H1 (cell line): ENCODE measurements at regions not wholly inside any gene's neighbourhood (a gene's known extent, or its start where the extent isn't known, plus 50 kb on each side); places are given as distances from the start of the nearest gene placed in this dataset.

Source experiments
- CREB1 ChIP-seq: IDR thresholded peaks from 2 replicates; pipeline ENCODE4 v1.6.1; 2012; ENCODE audit warnings: inconsistent platforms
- KDM5A ChIP-seq: fragments of 200-600 bp; IDR thresholded peaks from 2 replicates; pipeline ENCODE4 v1.7.1; 2012; ENCODE audit warnings: mild to moderate bottlenecking, low read length, inconsistent platforms, mixed read lengths
- RNF2 ChIP-seq: fragments of 200-900, 300-1000 bp; sonication (generic); IDR thresholded peaks from 2 replicates; pipeline ENCODE4 v1.7.1; 2016; ENCODE audit warnings: borderline replicate concordance, low read depth, mild to moderate bottlenecking, antibody characterized with exemption, low read length; ENCODE audit not compliant: poor library complexity, severe bottlenecking; ENCODE audit errors: missing control alignments
- SIX5 ChIP-seq: IDR thresholded peaks from 2 replicates; pipeline ENCODE4 v1.6.1; 2011; ENCODE audit warnings: mild to moderate bottlenecking, low read depth, low read length
- TF ChIP-seq, protein P1 (sequence below): fragments of 300-600 bp; sonication (generic); IDR thresholded peaks from 2 replicates; pipeline ENCODE4 v1.7.1; 2012; ENCODE audit warnings: low read length, moderate library complexity, mild to moderate bottlenecking, inconsistent platforms; ENCODE audit not compliant: insufficient replicate concordance

DNA sequence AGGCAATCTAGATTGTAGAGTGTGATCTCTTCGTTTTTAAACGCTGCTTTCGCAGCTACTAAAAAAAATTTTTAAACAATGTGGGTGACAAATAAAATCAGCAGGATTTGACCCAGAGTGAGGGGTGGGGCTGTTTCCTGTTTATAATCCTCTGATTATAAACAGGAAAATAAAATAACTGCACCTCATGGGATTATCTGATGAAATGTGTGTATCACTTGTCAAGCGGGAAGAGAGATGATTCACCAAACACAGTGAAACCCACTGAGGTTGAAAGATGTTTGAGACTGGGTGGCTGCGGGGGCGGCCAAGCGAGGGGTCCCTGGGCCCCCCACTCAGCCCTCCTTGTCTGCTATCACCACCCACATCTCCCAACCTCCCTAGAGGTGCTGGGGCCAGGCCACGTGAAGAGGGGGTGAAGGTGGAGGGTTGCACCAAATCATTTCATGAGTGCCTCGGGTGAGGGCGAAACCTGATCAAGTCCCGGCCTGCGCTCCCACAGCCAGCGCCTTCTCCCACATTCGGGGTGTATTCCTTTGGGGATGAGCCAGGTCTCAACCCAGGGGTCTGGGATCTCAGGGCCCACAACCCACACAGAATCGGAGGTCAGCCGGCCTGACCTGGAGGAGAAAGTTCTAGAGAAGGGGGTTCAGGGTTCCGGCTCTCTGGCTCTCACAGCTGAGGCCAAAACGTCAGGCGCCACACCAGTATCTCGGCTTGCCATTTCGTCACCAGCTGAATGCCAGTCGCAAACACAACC is 212.5 kb downstream of the BMP7 start (continued):
- TF ChIP-seq, protein P1, sequence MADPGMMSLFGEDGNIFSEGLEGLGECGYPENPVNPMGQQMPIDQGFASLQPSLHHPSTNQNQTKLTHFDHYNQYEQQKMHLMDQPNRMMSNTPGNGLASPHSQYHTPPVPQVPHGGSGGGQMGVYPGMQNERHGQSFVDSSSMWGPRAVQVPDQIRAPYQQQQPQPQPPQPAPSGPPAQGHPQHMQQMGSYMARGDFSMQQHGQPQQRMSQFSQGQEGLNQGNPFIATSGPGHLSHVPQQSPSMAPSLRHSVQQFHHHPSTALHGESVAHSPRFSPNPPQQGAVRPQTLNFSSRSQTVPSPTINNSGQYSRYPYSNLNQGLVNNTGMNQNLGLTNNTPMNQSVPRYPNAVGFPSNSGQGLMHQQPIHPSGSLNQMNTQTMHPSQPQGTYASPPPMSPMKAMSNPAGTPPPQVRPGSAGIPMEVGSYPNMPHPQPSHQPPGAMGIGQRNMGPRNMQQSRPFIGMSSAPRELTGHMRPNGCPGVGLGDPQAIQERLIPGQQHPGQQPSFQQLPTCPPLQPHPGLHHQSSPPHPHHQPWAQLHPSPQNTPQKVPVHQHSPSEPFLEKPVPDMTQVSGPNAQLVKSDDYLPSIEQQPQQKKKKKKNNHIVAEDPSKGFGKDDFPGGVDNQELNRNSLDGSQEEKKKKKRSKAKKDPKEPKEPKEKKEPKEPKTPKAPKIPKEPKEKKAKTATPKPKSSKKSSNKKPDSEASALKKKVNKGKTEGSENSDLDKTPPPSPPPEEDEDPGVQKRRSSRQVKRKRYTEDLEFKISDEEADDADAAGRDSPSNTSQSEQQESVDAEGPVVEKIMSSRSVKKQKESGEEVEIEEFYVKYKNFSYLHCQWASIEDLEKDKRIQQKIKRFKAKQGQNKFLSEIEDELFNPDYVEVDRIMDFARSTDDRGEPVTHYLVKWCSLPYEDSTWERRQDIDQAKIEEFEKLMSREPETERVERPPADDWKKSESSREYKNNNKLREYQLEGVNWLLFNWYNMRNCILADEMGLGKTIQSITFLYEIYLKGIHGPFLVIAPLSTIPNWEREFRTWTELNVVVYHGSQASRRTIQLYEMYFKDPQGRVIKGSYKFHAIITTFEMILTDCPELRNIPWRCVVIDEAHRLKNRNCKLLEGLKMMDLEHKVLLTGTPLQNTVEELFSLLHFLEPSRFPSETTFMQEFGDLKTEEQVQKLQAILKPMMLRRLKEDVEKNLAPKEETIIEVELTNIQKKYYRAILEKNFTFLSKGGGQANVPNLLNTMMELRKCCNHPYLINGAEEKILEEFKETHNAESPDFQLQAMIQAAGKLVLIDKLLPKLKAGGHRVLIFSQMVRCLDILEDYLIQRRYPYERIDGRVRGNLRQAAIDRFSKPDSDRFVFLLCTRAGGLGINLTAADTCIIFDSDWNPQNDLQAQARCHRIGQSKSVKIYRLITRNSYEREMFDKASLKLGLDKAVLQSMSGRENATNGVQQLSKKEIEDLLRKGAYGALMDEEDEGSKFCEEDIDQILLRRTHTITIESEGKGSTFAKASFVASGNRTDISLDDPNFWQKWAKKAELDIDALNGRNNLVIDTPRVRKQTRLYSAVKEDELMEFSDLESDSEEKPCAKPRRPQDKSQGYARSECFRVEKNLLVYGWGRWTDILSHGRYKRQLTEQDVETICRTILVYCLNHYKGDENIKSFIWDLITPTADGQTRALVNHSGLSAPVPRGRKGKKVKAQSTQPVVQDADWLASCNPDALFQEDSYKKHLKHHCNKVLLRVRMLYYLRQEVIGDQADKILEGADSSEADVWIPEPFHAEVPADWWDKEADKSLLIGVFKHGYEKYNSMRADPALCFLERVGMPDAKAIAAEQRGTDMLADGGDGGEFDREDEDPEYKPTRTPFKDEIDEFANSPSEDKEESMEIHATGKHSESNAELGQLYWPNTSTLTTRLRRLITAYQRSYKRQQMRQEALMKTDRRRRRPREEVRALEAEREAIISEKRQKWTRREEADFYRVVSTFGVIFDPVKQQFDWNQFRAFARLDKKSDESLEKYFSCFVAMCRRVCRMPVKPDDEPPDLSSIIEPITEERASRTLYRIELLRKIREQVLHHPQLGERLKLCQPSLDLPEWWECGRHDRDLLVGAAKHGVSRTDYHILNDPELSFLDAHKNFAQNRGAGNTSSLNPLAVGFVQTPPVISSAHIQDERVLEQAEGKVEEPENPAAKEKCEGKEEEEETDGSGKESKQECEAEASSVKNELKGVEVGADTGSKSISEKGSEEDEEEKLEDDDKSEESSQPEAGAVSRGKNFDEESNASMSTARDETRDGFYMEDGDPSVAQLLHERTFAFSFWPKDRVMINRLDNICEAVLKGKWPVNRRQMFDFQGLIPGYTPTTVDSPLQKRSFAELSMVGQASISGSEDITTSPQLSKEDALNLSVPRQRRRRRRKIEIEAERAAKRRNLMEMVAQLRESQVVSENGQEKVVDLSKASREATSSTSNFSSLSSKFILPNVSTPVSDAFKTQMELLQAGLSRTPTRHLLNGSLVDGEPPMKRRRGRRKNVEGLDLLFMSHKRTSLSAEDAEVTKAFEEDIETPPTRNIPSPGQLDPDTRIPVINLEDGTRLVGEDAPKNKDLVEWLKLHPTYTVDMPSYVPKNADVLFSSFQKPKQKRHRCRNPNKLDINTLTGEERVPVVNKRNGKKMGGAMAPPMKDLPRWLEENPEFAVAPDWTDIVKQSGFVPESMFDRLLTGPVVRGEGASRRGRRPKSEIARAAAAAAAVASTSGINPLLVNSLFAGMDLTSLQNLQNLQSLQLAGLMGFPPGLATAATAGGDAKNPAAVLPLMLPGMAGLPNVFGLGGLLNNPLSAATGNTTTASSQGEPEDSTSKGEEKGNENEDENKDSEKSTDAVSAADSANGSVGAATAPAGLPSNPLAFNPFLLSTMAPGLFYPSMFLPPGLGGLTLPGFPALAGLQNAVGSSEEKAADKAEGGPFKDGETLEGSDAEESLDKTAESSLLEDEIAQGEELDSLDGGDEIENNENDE: no peak
- TF ChIP-seq CREB1 (no peak), SIX5 (no peak), KDM5A (no peak), RNF2 (no peak)
